SK-N-SH treated with all-trans-retinoic acid at 6 μM for 48 hours (cell line): ENCODE measurements at regions not wholly inside any gene's neighbourhood (a gene's known extent, or its start where the extent isn't known, plus 50 kb on each side); places are given as distances from the start of the nearest gene placed in this dataset.

Experiments
- BACH2 ChIP-seq: fragments of 250-450 bp; sonication (Bioruptor Pico); IDR thresholded peaks from 2 replicates; pipeline ENCODE4 v1.9.0; 2021; ENCODE audit warnings: mild to moderate bottlenecking, borderline replicate concordance
- GLIS3 ChIP-seq: fragments of 250-450 bp; sonication (Bioruptor Pico); IDR thresholded peaks from 2 replicates; pipeline ENCODE4 v1.5.0; 2020; ENCODE audit warnings: mild to moderate bottlenecking, moderate library complexity
- OSR1 ChIP-seq: fragments of 250-450 bp; sonication (Bioruptor Pico); IDR thresholded peaks from 2 replicates; pipeline ENCODE4 v1.8.0; 2022; ENCODE audit warnings: moderate library complexity, mild to moderate bottlenecking, inconsistent platforms
- PPARA ChIP-seq: fragments of 250-450 bp; sonication (Bioruptor Pico); IDR thresholded peaks from 2 replicates; pipeline ENCODE4 v1.5.0; 2020; ENCODE audit warnings: mild to moderate bottlenecking, borderline replicate concordance
- RARB ChIP-seq: fragments of 250-450 bp; sonication (Bioruptor Pico); IDR thresholded peaks from 2 replicates; pipeline ENCODE4 v1.8.0; 2021; ENCODE audit warnings: mild to moderate bottlenecking, moderate library complexity
- SNAI2 ChIP-seq: fragments of 250-450 bp; sonication (Bioruptor Pico); IDR thresholded peaks from 2 replicates; pipeline ENCODE4 v1.5.0; 2020; ENCODE audit warnings: mild to moderate bottlenecking, moderate library complexity
- TOX ChIP-seq: fragments of 250-450 bp; sonication (Bioruptor Pico); IDR thresholded peaks from 2 replicates; pipeline ENCODE4 v1.8.0; 2021; ENCODE audit warnings: mild to moderate bottlenecking, moderate library complexity, borderline replicate concordance
- ZC3H10 ChIP-seq: fragments of 250-450 bp; sonication (Bioruptor Pico); IDR thresholded peaks from 2 replicates; pipeline ENCODE4 v1.5.1; 2021; ENCODE audit warnings: mild to moderate bottlenecking, moderate library complexity
- ZFP3 ChIP-seq: fragments of 250-450 bp; sonication (Bioruptor Pico); IDR thresholded peaks from 2 replicates; pipeline ENCODE4 v1.5.0; 2020; ENCODE audit warnings: mild to moderate bottlenecking, moderate library complexity
- ZNF565 ChIP-seq: fragments of 450-650 bp; formaldehyde crosslinking; conservative IDR thresholded peaks from 2 replicates; pipeline ENCODE4 v1.5.0; 2020; ENCODE audit warnings: low read depth, mild to moderate bottlenecking, moderate library complexity
- ZNF70 ChIP-seq: fragments of 450-650 bp; formaldehyde crosslinking; IDR thresholded peaks from 2 replicates; pipeline ENCODE4 v1.5.0; 2020; ENCODE audit warnings: mild to moderate bottlenecking, moderate library complexity

GRCh38 chr22:22167791-22168189 lies 76.8 kb upstream of the VPREB1 start:
- no peak for TF ChIP-seq TOX (CRISPR knock-in tag)
- no peak for TF ChIP-seq ZFP3 (CRISPR knock-in tag)
- TF ChIP-seq BACH2 (CRISPR knock-in tag): no peak
- no peak for TF ChIP-seq OSR1 (CRISPR knock-in tag)
- TF ChIP-seq RARB (CRISPR knock-in tag): no peak
- TF ChIP-seq ZNF70: no peak
- no peak for TF ChIP-seq PPARA (CRISPR knock-in tag)
- TF ChIP-seq ZC3H10 (CRISPR knock-in tag): no peak
- no peak for TF ChIP-seq ZNF565 (CRISPR knock-in tag)
- TF ChIP-seq GLIS3 (CRISPR knock-in tag): no peak
- no peak for TF ChIP-seq SNAI2 (CRISPR knock-in tag)
